Neuronal stem cell (in vitro differentiated cells): ENCODE measurements at regions not wholly inside any gene's neighbourhood (a gene's known extent, or its start where the extent isn't known, plus 50 kb on each side); places are given as distances from the start of the nearest gene placed in this dataset.

Experiments used
- DNase-seq: peaks from one replicate; pipeline ENCODE4 v3.0.0-alpha.2; 2013; ENCODE audit warnings: low spot score
- H2AFZ ChIP-seq: one replicate; pipeline ENCODE4 v1.6.1; 2013; ENCODE audit warnings: mild to moderate bottlenecking, low read length, inconsistent platforms
- H2AK5ac ChIP-seq: 2 replicates; pipeline ENCODE4 v1.6.1; 2013; ENCODE audit warnings: low read depth, mild to moderate bottlenecking, inconsistent platforms, low read length, moderate library complexity, mixed read lengths
- H2BK120ac ChIP-seq: 2 replicates; pipeline ENCODE4 v1.6.1; 2013; ENCODE audit warnings: low read depth, mild to moderate bottlenecking, inconsistent platforms, low read length, moderate library complexity, mixed read lengths
- H2BK12ac ChIP-seq: one replicate; pipeline ENCODE4 v1.6.1; 2013; ENCODE audit warnings: low read length, inconsistent platforms
- H2BK15ac ChIP-seq: 2 replicates; pipeline ENCODE4 v1.6.1; 2013; ENCODE audit warnings: mild to moderate bottlenecking, low read length, inconsistent platforms, mixed read lengths
- H2BK5ac ChIP-seq: one replicate; pipeline ENCODE4 v1.6.1; 2013; ENCODE audit warnings: inconsistent platforms, mild to moderate bottlenecking, low read length, moderate library complexity
- H3K14ac ChIP-seq: one replicate; pipeline ENCODE4 v1.6.1; 2013; ENCODE audit warnings: low read length, inconsistent platforms
- H3K18ac ChIP-seq: 2 replicates; pipeline ENCODE4 v1.6.1; 2013; ENCODE audit warnings: low read length, inconsistent platforms
- H3K23ac ChIP-seq: 2 replicates; pipeline ENCODE4 v1.6.1; 2013; ENCODE audit warnings: low read depth, mild to moderate bottlenecking, mixed read lengths, low read length, inconsistent platforms; ENCODE audit not compliant: poor library complexity
- H3K27ac ChIP-seq: replicated peaks from 3 replicates; pipeline ENCODE4 v1.5.1; 2013; ENCODE audit warnings: low read length, inconsistent platforms
- H3K27me3 ChIP-seq, 3 experiments: 2 replicates each; pipeline ENCODE4 v1.6.1; 2013; ENCODE audit warnings: low read length in 3 of 3, mild to moderate bottlenecking in 2 of 3, inconsistent platforms in 1 of 3, low read depth in 1 of 3, mixed read lengths in 1 of 3, moderate library complexity in 1 of 3; ENCODE audit not compliant: control insufficient read depth in 3 of 3, insufficient read depth in 3 of 3
- H3K36me3 ChIP-seq, 2 donors: replicated peaks in 1 of 2; 2 replicates each; pipeline ENCODE4 v1.6.1; 2013; ENCODE audit warnings: low read length in 2 of 2; ENCODE audit not compliant: control insufficient read depth in 2 of 2, insufficient read depth in 2 of 2
- H3K4ac ChIP-seq: 2 replicates; pipeline ENCODE4 v1.6.1; 2013; ENCODE audit warnings: inconsistent platforms, mild to moderate bottlenecking, low read length, moderate library complexity
- H3K4me1 ChIP-seq, 2 donors: 1 replicate in 1 of 2; 2 replicates in 1 of 2; pipeline ENCODE4 v1.6.1; 2013; ENCODE audit warnings: low read length in 2 of 2, low read depth in 1 of 2; ENCODE audit not compliant: control insufficient read depth in 2 of 2, insufficient read depth in 1 of 2
- H3K4me2 ChIP-seq: one replicate; pipeline ENCODE4 v1.6.1; 2013; ENCODE audit warnings: mild to moderate bottlenecking, low read length, inconsistent platforms; ENCODE audit not compliant: insufficient read depth, poor library complexity, severe bottlenecking
- H3K4me3 ChIP-seq, 2 donors: 2 replicates each; pipeline ENCODE4 v1.5.1; 2013; ENCODE audit warnings: low read length in 2 of 2, mild to moderate bottlenecking in 2 of 2, inconsistent platforms in 1 of 2, moderate library complexity in 1 of 2
- H3K79me1 ChIP-seq: one replicate; pipeline ENCODE4 v1.6.1; 2013; ENCODE audit warnings: low read depth, mild to moderate bottlenecking, inconsistent platforms, low read length, moderate library complexity
- H3K9ac ChIP-seq: one replicate; pipeline ENCODE4 v1.6.1; 2013; ENCODE audit warnings: mild to moderate bottlenecking, low read depth, low read length, inconsistent platforms; ENCODE audit not compliant: poor library complexity
- H3K9me3 ChIP-seq, 2 donors: replicated peaks in 1 of 2; 2 replicates each; pipeline versions ENCODE3 to v1.6.1; 2013; ENCODE audit warnings: low read length in 2 of 2, mild to moderate bottlenecking in 2 of 2, inconsistent platforms in 1 of 2, low read depth in 1 of 2, mixed read lengths in 1 of 2, moderate library complexity in 1 of 2; ENCODE audit not compliant: control insufficient read depth in 2 of 2, insufficient read depth in 1 of 2
- H4K8ac ChIP-seq: one replicate; pipeline ENCODE4 v1.6.1; 2013; ENCODE audit warnings: low read depth, mild to moderate bottlenecking, inconsistent platforms, low read length, moderate library complexity
- H4K91ac ChIP-seq: one replicate; pipeline ENCODE4 v1.6.1; 2013; ENCODE audit warnings: low read length, low read depth, mild to moderate bottlenecking, inconsistent platforms; ENCODE audit not compliant: poor library complexity
- WGBS, 2 donors: extraction: QIAGEN DNeasy Blood & Tissue Kit; methylation state at CpG; one replicate each; pipeline ENCODE4 v1.1.7; 2013; ENCODE audit warnings: missing lambda C conversion rate in 2 of 2, mixed read lengths in 1 of 2; ENCODE audit not compliant: insufficient read length in 2 of 2, insufficient replicate concordance in 1 of 2; ENCODE audit errors: extremely low coverage in 2 of 2; 5-methylcytosine and 5-hydroxymethylcytosine counted together

GRCh38 chr18:56353663-56354260 is 284.6 kb downstream of the TXNL1 start:
- H2BK120ac ChIP-seq, result no peak overlapping the region
- H3K14ac ChIP-seq, result no peak overlapping the region
- H2AFZ ChIP-seq, result no peak overlapping the region
- H3K27me3 ChIP-seq, result no peaks in the 10 kb centered on the region
- peaks cover 0 to 4% of the 10 kb centered on the region in 2 donors for H3K9me3 ChIP-seq
- no peak overlapping the region for H3K9ac ChIP-seq
- no peak overlapping the region for H4K91ac ChIP-seq
- no peak overlapping the region for H3K4me2 ChIP-seq
- H3K18ac ChIP-seq, result no peak overlapping the region
- WGBS, 2 donors, result no CpG with 5 or more reads among the region's 2 CpGs
- no peak overlapping the region for H4K8ac ChIP-seq
- H3K4me3 ChIP-seq, result no peak overlapping the region
- no peak for DNase-seq
- H3K79me1 ChIP-seq, result no peaks in the 10 kb centered on the region
- H2BK12ac ChIP-seq, result no peak overlapping the region
- H3K27ac ChIP-seq, result no peak overlapping the region
- peaks cover 0 to 3% of the 10 kb centered on the region in 2 donors for H3K4me1 ChIP-seq
- H2AK5ac ChIP-seq, result no peak overlapping the region
- H3K23ac ChIP-seq, result no peak overlapping the region
- H3K4ac ChIP-seq, result no peak overlapping the region
- H2BK5ac ChIP-seq, result no peak overlapping the region
- H3K36me3 ChIP-seq, result no peaks in the 10 kb centered on the region
- no peak overlapping the region for H2BK15ac ChIP-seq

DNA sequence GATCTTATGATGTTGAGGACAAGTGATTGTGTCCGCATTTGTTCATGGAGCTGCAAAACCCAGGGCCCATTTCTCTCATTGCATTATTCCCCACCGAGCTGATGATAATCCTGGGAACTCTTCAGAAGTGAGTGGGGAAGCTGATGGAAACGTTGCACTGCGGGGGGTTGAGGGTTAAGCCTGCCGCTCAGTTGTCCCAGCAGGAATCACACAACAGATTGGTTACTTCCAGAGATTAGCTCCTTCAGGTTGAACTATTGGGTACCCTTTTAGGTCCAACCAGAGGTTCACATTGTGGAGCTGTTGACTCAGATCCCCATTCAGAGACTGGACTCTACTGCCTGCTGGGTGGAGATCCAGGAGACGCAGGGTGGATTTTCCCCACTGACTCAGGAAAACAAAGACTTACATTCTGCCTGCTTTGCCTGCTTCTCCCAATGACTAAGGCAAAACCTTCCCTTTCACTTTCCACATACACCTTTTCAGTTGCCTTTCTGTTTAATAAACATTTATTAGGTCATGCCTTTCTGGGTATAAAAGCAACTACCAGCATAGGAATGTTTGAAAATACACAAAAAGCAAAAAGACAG is 286.4 kb downstream of the TXNL1 start:
- peaks cover 0 to 4% of the 10 kb centered on the region in 2 donors for H3K9me3 ChIP-seq
- no peak overlapping the region for H3K18ac ChIP-seq
- no peak overlapping the region for H3K4me3 ChIP-seq
- H2BK15ac ChIP-seq, result no peak overlapping the region
- no peaks in the 10 kb centered on the region for H3K27me3 ChIP-seq
- H3K4me1 ChIP-seq, result peaks cover 0 to 3% of the 10 kb centered on the region in 2 donors
- WGBS, 2 donors, result no CpG with 5 or more reads among the region's 6 CpGs
- H2AFZ ChIP-seq, result peak overlapping the region; percentile 36
- no peak overlapping the region for H4K8ac ChIP-seq
- no peak overlapping the region for H2BK120ac ChIP-seq
- H3K27ac ChIP-seq, result no peak overlapping the region
- H3K79me1 ChIP-seq, result no peaks in the 10 kb centered on the region
- H3K4ac ChIP-seq, result no peak overlapping the region
- no peak overlapping the region for H3K4me2 ChIP-seq
- no peak for DNase-seq
- no peak overlapping the region for H3K14ac ChIP-seq
- no peak overlapping the region for H3K9ac ChIP-seq
- no peak overlapping the region for H2AK5ac ChIP-seq
- no peak overlapping the region for H2BK12ac ChIP-seq
- H3K36me3 ChIP-seq, result no peaks in the 10 kb centered on the region
- H2BK5ac ChIP-seq, result no peak overlapping the region
- H4K91ac ChIP-seq, result no peak overlapping the region
- no peak overlapping the region for H3K23ac ChIP-seq

GRCh38 chr18:56337507-56337906 is 300.9 kb downstream of the TXNL1 start:
- Histone ChIP-seq H3K4ac (no peak overlapping the region), H2AK5ac (no peak overlapping the region), H2BK12ac (no peak overlapping the region), H3K4me1 (peaks cover 0 to 6% of the 10 kb centered on the region in 2 donors), H3K4me3 (no peak overlapping the region), H3K9me3 (peaks cover 2 to 3% of the 10 kb centered on the region in 2 donors), H2BK5ac (no peak overlapping the region), H3K27ac (no peak overlapping the region), H4K91ac (no peak overlapping the region), H2AFZ (peak overlapping the region; percentile 50), H2BK120ac (no peak overlapping the region), H3K18ac (peak overlapping the region; percentile 2), H3K23ac (no peak overlapping the region), H3K27me3 (no peaks in the 10 kb centered on the region), H3K14ac (peak overlapping the region; percentile 31), H3K4me2 (no peak overlapping the region), H3K9ac (no peak overlapping the region), H3K36me3 (no peaks in the 10 kb centered on the region), H4K8ac (no peak overlapping the region), H2BK15ac (no peak overlapping the region), H3K79me1 (no peaks in the 10 kb centered on the region)
- no CpG with 5 or more reads among the region's 4 CpGs for WGBS, 2 donors
- no peak for DNase-seq

DNA sequence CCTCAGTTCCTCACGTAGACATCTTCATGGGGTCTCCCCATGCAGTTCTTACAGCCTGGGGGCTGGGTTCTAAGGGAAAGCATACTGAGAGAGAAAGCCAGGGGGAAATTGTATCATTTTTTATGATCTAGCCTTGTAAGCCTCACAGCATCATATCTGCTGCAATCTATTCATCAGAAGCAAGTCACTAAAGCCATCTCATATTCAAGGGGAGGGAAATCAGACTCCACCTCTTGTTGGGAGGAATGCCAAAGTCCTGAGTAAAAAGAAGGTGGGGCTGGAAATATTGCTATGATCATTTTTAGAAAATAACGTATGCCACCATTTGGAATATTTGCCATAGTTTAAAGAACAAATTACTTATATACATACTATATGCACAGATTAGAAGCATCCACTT is 304.6 kb downstream of the TXNL1 start:
- no CpG with 5 or more reads among the region's 2 CpGs for WGBS, 2 donors
- H3K18ac ChIP-seq, result no peak overlapping the region
- no peaks in the 10 kb centered on the region for H3K79me1 ChIP-seq
- H3K27me3 ChIP-seq, result no peaks in the 10 kb centered on the region
- H3K4me3 ChIP-seq, result no peak overlapping the region
- DNase-seq, result no peak
- no peak overlapping the region for H2AFZ ChIP-seq
- H4K8ac ChIP-seq, result no peak overlapping the region
- no peak overlapping the region for H3K27ac ChIP-seq
- no peak overlapping the region for H4K91ac ChIP-seq
- peaks cover 0 to 6% of the 10 kb centered on the region in 2 donors for H3K4me1 ChIP-seq
- H2BK5ac ChIP-seq, result no peak overlapping the region
- no peak overlapping the region for H3K4me2 ChIP-seq
- no peak overlapping the region for H2BK12ac ChIP-seq
- no peaks in the 10 kb centered on the region for H3K36me3 ChIP-seq
- H3K14ac ChIP-seq, result no peak overlapping the region
- H3K9ac ChIP-seq, result no peak overlapping the region
- H2BK120ac ChIP-seq, result no peak overlapping the region
- no peak overlapping the region for H3K4ac ChIP-seq
- no peak overlapping the region for H2BK15ac ChIP-seq
- H3K9me3 ChIP-seq, result peaks cover 0 to under 1% of the 10 kb centered on the region in 2 donors
- no peak overlapping the region for H3K23ac ChIP-seq
- no peak overlapping the region for H2AK5ac ChIP-seq
